ENCODE measurements at regions not wholly inside any gene's neighbourhood (a gene's known extent, or its start where the extent isn't known, plus 50 kb on each side); places are given as distances from the start of the nearest gene placed in this dataset.

GRCh38 chr12:34388636-34389377, 366.5 kb downstream of the ALG10 start:
- SMC1A ChIA-PET (ENCODE audit: uncharacterized antibody, unreplicated experiment): interaction anchor here (0.6 kb wide), 1 partner anchor 67 kb away, joined by 3 read pairs; no protein-coding TSS in a partner anchor
- in situ Hi-C loops (cut with MboI): loop anchor here (25.0 kb wide), 1 partner anchor 102 kb away; no protein-coding TSS in a partner anchor
- H3K9me3 ChIP-seq (replicated peaks; ENCODE audit: control insufficient read depth, insufficient read depth, low read length): peaks cover 2% of the 10 kb centered on the region; the same call in 1 of the 3 replicates

More at GRCh38 chr12:34388636-34389377, 366.5 kb downstream of the ALG10 start:
- Histone ChIP-seq H3K79me2 (ENCODE audit: control insufficient read depth, insufficient read depth, low read length) (no peaks in the 10 kb centered on the region), H3K27ac (ENCODE audit: control insufficient read depth, insufficient read depth) (no peak overlapping the region), H3K4me3 (no peak overlapping the region), H3K36me3 (ENCODE audit: control insufficient read depth in 2 of 2, insufficient read depth in 2 of 2, low read length in 1 of 2) (no peaks in the 10 kb centered on the region), H4K20me1 (ENCODE audit: control insufficient read depth, insufficient read depth) (no peaks in the 10 kb centered on the region), H3K4me2 (ENCODE audit: control insufficient read depth, insufficient read depth) (no peak overlapping the region), H3K27me3 (replicated peaks in 1 of 2; ENCODE audit: control insufficient read depth in 2 of 2, insufficient read depth in 2 of 2, low read length in 1 of 2) (no peaks in the 10 kb centered on the region), H3K9ac (ENCODE audit: control insufficient read depth, insufficient read depth, low read length) (no peak overlapping the region), H2AFZ (ENCODE audit: control insufficient read depth, low read depth, low read length) (no peak overlapping the region), H3K4me1 (ENCODE audit: control insufficient read depth, insufficient read depth, low read length) (no peaks in the 10 kb centered on the region)
- no peak for FAIRE-seq
- no peak for DNase-seq (ENCODE audit: low read depth, low spot score)
- CTCF ChIA-PET: no interaction called here
- ATAC-seq: no peak
- TF ChIP-seq EZH2 (IDR thresholded peaks at IDR 0.05; ENCODE audit: borderline replicate concordance, control insufficient read depth, low read depth, low read length) (no peak), SMARCA5 (IDR thresholded peaks at IDR 0.05) (no peak), YY1 (IDR thresholded peaks at IDR 0.05; ENCODE audit: low read depth, low read length) (no peak), PKNOX1 (IDR thresholded peaks at IDR 0.05) (no peak), WRNIP1 (IDR thresholded peaks at IDR 0.05; ENCODE audit: borderline replicate concordance, low read depth, low read length) (no peak), MTA3 (IDR thresholded peaks at IDR 0.05; ENCODE audit: borderline replicate concordance, low read length) (no peak), MXI1 (IDR thresholded peaks at IDR 0.05; ENCODE audit: low read depth, low read length) (no peak), ZBED1 (IDR thresholded peaks at IDR 0.05; ENCODE audit: borderline replicate concordance) (no peak), IRF4 (IDR thresholded peaks at IDR 0.05; ENCODE audit: low read depth, low read length) (no peak), RELA (IDR thresholded peaks at IDR 0.05; ENCODE audit: borderline replicate concordance, partially characterized antibody) (no peak), CBX3 (IDR thresholded peaks at IDR 0.05; ENCODE audit: borderline replicate concordance, low read depth) (no peak), IKZF2 (IDR thresholded peaks at IDR 0.05) (no peak), RFX5 (IDR thresholded peaks at IDR 0.05; ENCODE audit: low read depth, low read length) (no peak), SUZ12 (IDR thresholded peaks at IDR 0.05; ENCODE audit: unreplicated experiment) (no peak)
- RAD21 ChIA-PET (ENCODE audit: unreplicated experiment): no interaction called here
- POLR2A ChIA-PET: no interaction called here
- 17% methylated on average over 14 of the region's 14 CpGs for WGBS (ENCODE audit: insufficient coverage, insufficient replicate concordance, low lambda C conversion rate, missing lambda C conversion rate)
- intact Hi-C loops (cut with micrococcal nuclease; ENCODE audit: unreplicated experiment): no loop called here
- BruUV-seq (replicated peaks): no TSS peak
